Memory B cell (primary cell): ENCODE measurements at regions not wholly inside any gene's neighbourhood (a gene's known extent, or its start where the extent isn't known, plus 50 kb on each side); places are given as distances from the start of the nearest gene placed in this dataset.

Experiments
- ATAC-seq: fragments of 150-1000 bp; cut with Tn5 transposase; 2 replicates; pipeline ENCODE4 v1.10.0; 2021; ENCODE audit warnings: low read depth, mild to moderate bottlenecking, moderate library complexity
- DNase-seq, 2 donors: peaks; one replicate each; pipeline ENCODE4 v3.0.0; 2022; ENCODE audit warnings: low spot score in 2 of 2
- H3K27ac Mint-ChIP-seq: one replicate; pipeline ENCODE4 v1.8.0; 2022; ENCODE audit warnings: mild to moderate bottlenecking, moderate library complexity, mixed read lengths
- H3K27me3 Mint-ChIP-seq: one replicate; pipeline ENCODE4 v1.8.0; 2022; ENCODE audit warnings: mixed read lengths
- H3K36me3 Mint-ChIP-seq: one replicate; pipeline ENCODE4 v1.8.0; 2022; ENCODE audit warnings: mild to moderate bottlenecking, mixed read lengths
- H3K4me1 Mint-ChIP-seq: one replicate; pipeline ENCODE4 v1.8.0; 2022; ENCODE audit warnings: mixed read lengths
- H3K4me3 Mint-ChIP-seq: one replicate; pipeline ENCODE4 v1.8.0; 2022; ENCODE audit warnings: mild to moderate bottlenecking, moderate library complexity, mixed read lengths
- H3K9me3 Mint-ChIP-seq: one replicate; pipeline ENCODE4 v1.8.0; 2022; ENCODE audit warnings: mixed read lengths

DNA sequence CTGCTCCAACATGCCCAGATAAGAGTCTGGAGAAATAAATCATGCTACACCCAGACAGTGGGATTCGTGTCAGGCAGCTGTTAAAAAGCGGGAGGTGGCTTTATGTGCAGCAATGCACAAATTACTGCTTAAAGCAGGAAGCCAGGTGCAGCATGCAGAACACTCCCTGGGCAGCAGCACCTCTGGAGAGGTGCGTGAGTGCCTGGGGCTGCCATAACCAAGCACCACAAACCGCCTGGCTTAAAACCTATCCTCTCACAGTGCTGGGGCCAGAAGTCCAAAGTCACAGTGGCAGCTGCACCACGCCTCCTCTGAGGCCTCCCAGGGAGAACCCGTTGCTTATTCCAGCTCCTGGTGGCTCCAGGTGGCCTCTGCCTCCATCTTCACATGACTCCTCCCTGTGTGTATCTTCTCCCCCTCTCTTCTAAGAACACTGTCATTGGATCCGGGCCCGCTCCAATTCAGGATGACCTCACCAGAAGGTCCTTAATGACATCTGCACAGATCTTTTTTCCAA is 115.6 kb downstream of the SIK1 start:
- Mint-ChIP-seq H3K27ac (no peak overlapping the region), H3K4me1 (peaks cover 52% of the 10 kb centered on the region)
- no peak for ATAC-seq

GRCh38 chr21:43308815-43309283 is 118.1 kb downstream of the SIK1 start:
- Mint-ChIP-seq H3K4me1 (peaks cover 48% of the 10 kb centered on the region), H3K4me3 (no peak overlapping the region), H3K27me3 (peaks cover 4% of the 10 kb centered on the region), H3K9me3 (no peaks in the 10 kb centered on the region), H3K27ac (no peak overlapping the region), H3K36me3 (no peaks in the 10 kb centered on the region)
- no peak for DNase-seq
- no peak for ATAC-seq

More for the DNA sequence above, 115.6 kb downstream of the SIK1 start:
- no peaks in the 10 kb centered on the region for H3K36me3 Mint-ChIP-seq
- peaks cover 4% of the 10 kb centered on the region for H3K27me3 Mint-ChIP-seq
- no peak overlapping the region for H3K4me3 Mint-ChIP-seq
- no peaks in the 10 kb centered on the region for H3K9me3 Mint-ChIP-seq
- no peak for DNase-seq

- no peaks in the 10 kb centered on the region for H3K36me3 Mint-ChIP-seq
- no peak for ATAC-seq
- H3K9me3 Mint-ChIP-seq = no peaks in the 10 kb centered on the region
- no peak overlapping the region for H3K4me3 Mint-ChIP-seq
- H3K27ac Mint-ChIP-seq = peak overlapping the region; percentile 28
- no peak for DNase-seq
- H3K4me1 Mint-ChIP-seq = peaks cover 46% of the 10 kb centered on the region
- peaks cover 5% of the 10 kb centered on the region for H3K27me3 Mint-ChIP-seq
Observed at GRCh38 chr21:43308101-43308814, 118.7 kb downstream of the SIK1 start.

- Mint-ChIP-seq H3K4me1 (peaks cover 43% of the 10 kb centered on the region), H3K27me3 (peaks cover 7% of the 10 kb centered on the region), H3K36me3 (no peaks in the 10 kb centered on the region), H3K4me3 (peak overlapping the region; percentile 53), H3K9me3 (no peaks in the 10 kb centered on the region), H3K27ac (peak overlapping the region; percentile 28)
- no peak for DNase-seq
- ATAC-seq = no peak
Observed at GRCh38 chr21:43307677-43308070, 119.3 kb downstream of the SIK1 start.

DNA sequence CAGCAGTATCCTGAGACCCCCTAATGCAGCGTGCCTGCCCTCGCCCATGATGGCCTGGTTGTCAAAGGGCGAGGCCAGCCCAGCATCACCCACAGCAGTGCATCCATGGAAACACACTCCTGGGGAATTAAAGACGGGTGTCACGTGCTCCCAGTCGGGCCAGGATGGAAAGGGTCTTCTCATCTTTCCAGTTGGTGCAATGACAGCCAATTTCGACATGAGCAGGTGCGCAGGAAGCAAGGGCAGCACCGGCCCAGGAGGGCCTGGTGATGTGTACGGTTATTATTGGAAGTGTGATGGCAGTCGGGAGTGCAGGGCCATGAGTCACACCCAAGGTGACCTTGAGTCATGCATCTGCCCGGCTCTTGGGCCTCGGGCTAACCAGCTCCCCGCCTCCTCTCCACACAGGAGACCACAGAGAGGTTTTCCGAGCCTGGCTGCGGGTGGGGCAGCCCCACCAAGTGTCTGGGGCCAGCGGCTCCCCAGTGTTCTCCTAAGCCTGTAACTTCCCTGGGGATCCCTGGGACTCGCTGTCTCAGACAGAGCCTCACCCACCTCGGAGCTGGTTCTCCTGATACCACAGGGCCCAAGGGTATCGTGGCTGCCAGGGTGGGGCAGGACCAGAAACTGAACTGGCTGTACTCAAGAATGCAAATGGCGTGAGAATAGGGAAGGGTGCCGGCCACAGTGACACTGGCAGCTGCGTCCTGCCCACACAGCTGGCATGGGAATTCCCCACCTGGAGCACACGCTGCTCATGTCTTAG is 119.8 kb downstream of the SIK1 start:
- Mint-ChIP-seq H3K4me1 (peaks cover 38% of the 10 kb centered on the region), H3K27ac (peak overlapping the region; percentile 28), H3K27me3 (peaks cover 7% of the 10 kb centered on the region), H3K36me3 (no peaks in the 10 kb centered on the region), H3K9me3 (no peaks in the 10 kb centered on the region), H3K4me3 (peak overlapping the region; percentile 53)
- ATAC-seq (peak; percentile 81), DNase-seq (no peak)

DNA sequence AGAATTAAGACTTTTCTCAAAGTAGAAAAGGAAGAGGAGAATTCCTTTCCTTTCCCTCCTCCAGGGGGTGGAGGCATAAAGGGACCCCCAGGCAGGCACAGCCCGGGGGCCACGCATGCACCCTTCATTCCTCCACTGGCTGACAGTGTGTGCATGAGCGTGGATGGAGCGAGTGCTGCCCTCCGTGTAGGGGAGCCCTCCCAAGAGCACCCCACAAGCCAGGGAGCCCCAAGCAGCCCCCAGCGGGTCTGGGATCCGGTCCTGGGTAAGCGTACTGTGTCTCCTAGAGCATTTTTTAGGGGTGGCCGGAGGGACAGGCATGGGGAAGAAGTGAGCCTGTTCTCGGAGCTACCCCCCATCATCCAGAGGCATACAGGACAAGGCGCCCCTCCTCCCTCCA is 120.5 kb downstream of the SIK1 start:
- Mint-ChIP-seq H3K9me3 (no peaks in the 10 kb centered on the region), H3K27me3 (peaks cover 7% of the 10 kb centered on the region), H3K27ac (no peak overlapping the region), H3K36me3 (no peaks in the 10 kb centered on the region), H3K4me1 (peaks cover 31% of the 10 kb centered on the region), H3K4me3 (no peak overlapping the region)
- no peak for DNase-seq
- no peak for ATAC-seq

- DNase-seq (no peak), ATAC-seq (no peak)
- Mint-ChIP-seq H3K27me3 (peaks cover 7% of the 10 kb centered on the region), H3K4me3 (no peak overlapping the region), H3K9me3 (no peaks in the 10 kb centered on the region), H3K36me3 (no peaks in the 10 kb centered on the region), H3K4me1 (peaks cover 30% of the 10 kb centered on the region), H3K27ac (no peak overlapping the region)
Observed at GRCh38 chr21:43305811-43306311, 121.1 kb downstream of the SIK1 start.

DNA sequence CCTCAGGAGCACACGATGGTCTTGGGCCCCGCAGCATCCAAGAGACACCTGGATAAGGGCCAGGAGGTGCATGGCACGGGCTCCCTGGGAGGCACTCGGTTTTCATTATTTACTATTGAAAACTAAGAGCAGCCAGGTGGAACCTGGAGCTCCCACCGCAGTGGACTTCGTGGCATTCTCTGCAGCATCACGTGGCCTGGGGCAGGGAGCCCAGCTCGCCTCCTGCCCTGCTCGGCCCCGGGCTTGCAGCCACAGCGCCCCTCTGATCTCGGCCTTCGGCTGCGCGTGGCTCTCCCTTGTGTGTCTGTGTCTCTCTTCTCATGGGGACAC is 121.6 kb downstream of the SIK1 start:
- ATAC-seq (no peak), DNase-seq (no peak)
- no peaks in the 10 kb centered on the region for H3K36me3 Mint-ChIP-seq
- peaks cover 7% of the 10 kb centered on the region for H3K27me3 Mint-ChIP-seq
- no peaks in the 10 kb centered on the region for H3K9me3 Mint-ChIP-seq
- H3K4me3 Mint-ChIP-seq = no peak overlapping the region
- peaks cover 28% of the 10 kb centered on the region for H3K4me1 Mint-ChIP-seq
- no peak overlapping the region for H3K27ac Mint-ChIP-seq

DNA sequence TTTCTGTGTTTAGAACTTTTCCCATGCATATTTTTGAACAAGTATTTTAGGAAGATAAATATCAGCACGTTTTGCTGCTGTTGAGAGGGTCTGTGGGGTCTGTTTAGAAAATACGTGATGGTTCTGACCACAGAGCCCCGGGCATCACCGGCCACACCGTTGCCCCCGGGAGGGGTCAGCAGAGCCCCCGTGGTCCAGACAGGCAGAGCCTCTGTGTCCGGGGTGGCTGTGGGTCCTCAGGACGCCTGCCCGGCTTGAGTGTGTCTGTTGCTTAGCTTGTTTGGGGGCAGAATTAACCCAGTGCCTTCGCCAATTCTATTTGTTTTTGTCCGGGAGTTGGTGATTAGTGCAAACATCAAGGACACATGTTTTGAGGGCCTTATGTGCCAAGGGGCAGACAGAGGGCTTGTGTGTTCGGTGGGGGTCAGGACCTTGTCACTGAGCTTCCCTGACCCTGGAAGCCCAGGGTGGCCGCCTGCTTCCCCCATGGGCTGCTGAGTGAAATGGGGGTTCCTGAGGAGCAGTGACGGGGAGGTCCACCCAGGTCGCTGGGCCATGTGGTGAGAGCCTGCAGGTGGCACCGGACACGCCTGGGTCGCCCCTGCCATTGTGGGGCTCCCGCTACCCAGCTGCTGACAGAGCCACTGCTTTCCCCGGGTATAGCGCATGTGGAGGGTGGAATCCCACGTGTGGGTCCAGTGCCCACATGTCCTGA is 122.2 kb downstream of the SIK1 start:
- peaks cover 28% of the 10 kb centered on the region for H3K4me1 Mint-ChIP-seq
- no peaks in the 10 kb centered on the region for H3K9me3 Mint-ChIP-seq
- H3K36me3 Mint-ChIP-seq = no peaks in the 10 kb centered on the region
- H3K27me3 Mint-ChIP-seq = peaks cover 7% of the 10 kb centered on the region
- no peak overlapping the region for H3K27ac Mint-ChIP-seq
- ATAC-seq (no peak), DNase-seq (no peak)
- H3K4me3 Mint-ChIP-seq = no peak overlapping the region

- Mint-ChIP-seq H3K4me1 (peaks cover 28% of the 10 kb centered on the region), H3K36me3 (no peaks in the 10 kb centered on the region), H3K27me3 (peaks cover 8% of the 10 kb centered on the region), H3K27ac (no peak overlapping the region), H3K9me3 (no peaks in the 10 kb centered on the region), H3K4me3 (no peak overlapping the region)
- DNase-seq = no peak
- ATAC-seq = no peak
Observed at GRCh38 chr21:43304206-43304605, 122.7 kb downstream of the SIK1 start.

GRCh38 chr21:43303275-43304178 is 123.4 kb downstream of the SIK1 start:
- ATAC-seq (no peak), DNase-seq (no peak)
- Mint-ChIP-seq H3K4me3 (no peak overlapping the region), H3K4me1 (peaks cover 30% of the 10 kb centered on the region), H3K36me3 (no peaks in the 10 kb centered on the region), H3K27ac (no peak overlapping the region), H3K9me3 (no peaks in the 10 kb centered on the region), H3K27me3 (peaks cover 14% of the 10 kb centered on the region)

DNA sequence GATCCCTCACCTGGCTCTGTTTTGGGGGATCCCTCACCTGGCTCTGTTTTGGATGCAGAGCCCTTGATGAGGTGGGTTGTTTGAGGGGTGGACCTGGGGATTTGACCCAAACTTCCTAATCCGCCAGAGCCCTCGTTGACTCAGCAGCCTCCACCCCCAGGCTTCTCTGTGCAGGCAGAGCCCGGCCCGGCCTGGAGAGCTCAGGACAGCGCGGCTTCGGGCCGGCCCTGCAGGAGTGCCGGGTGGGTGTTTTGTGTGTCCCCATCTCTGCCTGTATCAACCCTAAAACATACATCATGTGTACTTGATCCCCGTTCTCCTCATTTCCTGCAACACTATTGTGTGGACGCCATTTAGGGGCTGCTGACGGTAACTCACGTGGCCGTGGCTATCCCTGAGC is 124.2 kb downstream of the SIK1 start:
- no peak for ATAC-seq
- Mint-ChIP-seq H3K36me3 (no peaks in the 10 kb centered on the region), H3K27ac (no peak overlapping the region), H3K27me3 (peaks cover 15% of the 10 kb centered on the region), H3K4me1 (peaks cover 27% of the 10 kb centered on the region), H3K4me3 (no peak overlapping the region), H3K9me3 (no peaks in the 10 kb centered on the region)
- DNase-seq = no peak

DNA sequence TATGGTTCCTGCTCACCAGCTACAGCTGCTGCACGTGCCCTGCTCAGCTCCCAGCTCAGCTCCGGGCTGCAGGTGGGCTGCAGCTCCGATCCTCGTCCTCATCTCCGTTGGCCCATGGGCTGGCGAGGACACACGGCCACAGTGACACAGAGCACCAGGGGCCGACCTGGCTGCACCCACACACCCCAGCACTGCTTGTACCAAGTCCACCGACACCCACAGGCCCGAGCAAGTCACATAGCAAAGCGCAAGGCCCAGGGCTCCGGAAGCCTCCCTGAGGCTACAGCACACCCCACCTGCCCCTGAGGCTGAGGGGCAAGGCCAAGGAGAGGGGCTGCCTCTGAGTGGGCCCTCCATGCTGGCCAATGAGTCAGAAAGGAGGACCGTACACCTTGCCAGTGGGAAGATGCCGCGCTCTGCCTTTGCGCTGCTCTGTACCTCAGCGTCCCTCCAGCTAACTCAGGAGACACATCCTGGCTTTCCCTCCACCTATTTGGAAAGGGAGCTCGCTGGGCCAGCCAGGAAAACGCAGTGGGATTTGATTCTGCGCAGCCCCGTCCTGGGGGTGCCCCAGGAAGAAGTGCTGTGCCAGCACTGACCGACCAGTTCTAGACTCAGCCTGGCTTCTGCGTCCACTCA is 124.8 kb downstream of the SIK1 start:
- no peak overlapping the region for H3K27ac Mint-ChIP-seq
- no peaks in the 10 kb centered on the region for H3K36me3 Mint-ChIP-seq
- ATAC-seq (no peak), DNase-seq (no peak)
- H3K4me1 Mint-ChIP-seq = peaks cover 24% of the 10 kb centered on the region
- H3K9me3 Mint-ChIP-seq = no peaks in the 10 kb centered on the region
- H3K27me3 Mint-ChIP-seq = peaks cover 15% of the 10 kb centered on the region
- no peak overlapping the region for H3K4me3 Mint-ChIP-seq
